Mammary epithelial cell (primary cell): ENCODE measurements at regions not wholly inside any gene's neighbourhood (a gene's known extent, or its start where the extent isn't known, plus 50 kb on each side); places are given as distances from the start of the nearest gene placed in this dataset.

Experiments
- EZH2 ChIP-seq: IDR thresholded peaks from 2 replicates; pipeline ENCODE4 v1.6.1; 2012; ENCODE audit warnings: low read length, inconsistent platforms, borderline replicate concordance
- TF ChIP-seq, protein P1 (sequence below), 2 donors: IDR thresholded peaks in 1 of 2; conservative IDR thresholded peaks in 1 of 2; 2 replicates each; pipeline ENCODE4 v1.5.1; 2011 to 2012; ENCODE audit warnings: inconsistent platforms in 2 of 2, low read length in 2 of 2, mild to moderate bottlenecking in 2 of 2, control low read depth in 1 of 2, low read depth in 1 of 2; ENCODE audit not compliant: insufficient read depth in 1 of 2; ENCODE audit errors: extremely low read depth in 1 of 2

DNA sequence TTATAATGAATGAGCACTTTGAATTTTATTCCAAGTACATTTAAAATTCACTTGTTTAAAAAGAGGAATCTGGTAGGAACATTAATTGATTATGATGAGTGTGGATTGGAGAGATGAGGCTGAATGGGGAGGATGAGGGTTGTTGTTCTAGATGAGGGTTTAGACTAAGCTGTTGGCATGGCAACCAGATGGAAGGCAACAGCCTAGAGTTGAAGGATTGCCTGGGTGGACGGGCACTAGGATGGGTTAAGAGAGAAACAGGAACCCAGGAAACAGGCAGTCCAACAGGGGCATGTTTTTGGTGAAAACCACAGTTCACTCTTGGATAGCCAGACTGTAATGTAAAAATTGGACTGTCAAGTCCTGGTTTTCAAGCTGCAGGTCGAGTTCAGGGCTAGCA lies 125.5 kb downstream of the CHRM3 start:
- TF ChIP-seq, protein P1, sequence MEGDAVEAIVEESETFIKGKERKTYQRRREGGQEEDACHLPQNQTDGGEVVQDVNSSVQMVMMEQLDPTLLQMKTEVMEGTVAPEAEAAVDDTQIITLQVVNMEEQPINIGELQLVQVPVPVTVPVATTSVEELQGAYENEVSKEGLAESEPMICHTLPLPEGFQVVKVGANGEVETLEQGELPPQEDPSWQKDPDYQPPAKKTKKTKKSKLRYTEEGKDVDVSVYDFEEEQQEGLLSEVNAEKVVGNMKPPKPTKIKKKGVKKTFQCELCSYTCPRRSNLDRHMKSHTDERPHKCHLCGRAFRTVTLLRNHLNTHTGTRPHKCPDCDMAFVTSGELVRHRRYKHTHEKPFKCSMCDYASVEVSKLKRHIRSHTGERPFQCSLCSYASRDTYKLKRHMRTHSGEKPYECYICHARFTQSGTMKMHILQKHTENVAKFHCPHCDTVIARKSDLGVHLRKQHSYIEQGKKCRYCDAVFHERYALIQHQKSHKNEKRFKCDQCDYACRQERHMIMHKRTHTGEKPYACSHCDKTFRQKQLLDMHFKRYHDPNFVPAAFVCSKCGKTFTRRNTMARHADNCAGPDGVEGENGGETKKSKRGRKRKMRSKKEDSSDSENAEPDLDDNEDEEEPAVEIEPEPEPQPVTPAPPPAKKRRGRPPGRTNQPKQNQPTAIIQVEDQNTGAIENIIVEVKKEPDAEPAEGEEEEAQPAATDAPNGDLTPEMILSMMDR (conservative IDR thresholded peaks at IDR 0.05 in 1 of 2, IDR thresholded peaks at IDR 0.05 in 1 of 2; ENCODE audit: extremely low read depth in 1 of 2, insufficient read depth in 1 of 2, low read depth in 1 of 2, low read length in 2 of 2) = no peak
- no peak for TF ChIP-seq EZH2
